Testis (tissue), 2 donors: ENCODE measurements at regions not wholly inside any gene's neighbourhood (a gene's known extent, or its start where the extent isn't known, plus 50 kb on each side); places are given as distances from the start of the nearest gene placed in this dataset.

Source experiments
- CTCF ChIP-seq, 3 experiments: fragments of 450-650 bp in 2 of 3; fragments of 200-600 bp in 1 of 3; sonication (generic) in 1 of 3; IDR thresholded peaks; one replicate each; pipeline ENCODE4 v1.5.1; 2016 to 2019; ENCODE audit warnings: antibody characterized with exemption in 3 of 3, mild to moderate bottlenecking in 2 of 3, moderate library complexity in 1 of 3
- POLR2A ChIP-seq: fragments of 450-650 bp; IDR thresholded peaks from one replicate; pipeline ENCODE4 v1.6.1; 2017; ENCODE audit warnings: antibody characterized with exemption, mild to moderate bottlenecking, moderate library complexity

GRCh38 chr12:124715121-124715990 is 147.9 kb upstream of the NCOR2 start:
- no peak for TF ChIP-seq CTCF (IDR thresholded peaks at IDR 0.05)
- no peak for TF ChIP-seq POLR2A
